Activated T-helper 2 cell treated with anti-CD3 and anti-CD28 coated beads, Interferon-gamma antibody, Interleukin-2, Interleukin-4, amounts not matched to agents 10 μg/mL and 5 μg/mL and 100 μg/mL, durations not matched to agents 14 hours and 24 hours and 36 hours (primary cell): ENCODE measurements at regions not wholly inside any gene's neighbourhood (a gene's known extent, or its start where the extent isn't known, plus 50 kb on each side); places are given as distances from the start of the nearest gene placed in this dataset.

Experiments
- DNase-seq: peaks from one replicate; pipeline ENCODE4 v3.0.0; 2021; ENCODE audit warnings: low spot score
- H3K27ac Mint-ChIP-seq: one replicate; pipeline ENCODE4 v1.8.0; 2021; ENCODE audit warnings: mixed read lengths
- H3K27me3 Mint-ChIP-seq: one replicate; pipeline ENCODE4 v1.8.0; 2021; ENCODE audit warnings: low read depth, mixed read lengths
- H3K36me3 Mint-ChIP-seq: one replicate; pipeline ENCODE4 v1.8.0; 2021; ENCODE audit warnings: low read depth, mixed read lengths
- H3K4me1 Mint-ChIP-seq: one replicate; pipeline ENCODE4 v1.8.0; 2021; ENCODE audit warnings: low read depth, mixed read lengths
- H3K4me3 Mint-ChIP-seq: one replicate; pipeline ENCODE4 v1.8.0; 2021; ENCODE audit warnings: low read depth, mild to moderate bottlenecking, moderate library complexity, mixed read lengths
- H3K9me3 Mint-ChIP-seq: one replicate; pipeline ENCODE4 v1.8.0; 2021; ENCODE audit warnings: mixed read lengths
- intact Hi-C: fragments of 100-400 bp; cut with micrococcal nuclease; formaldehyde crosslinking; loops from one replicate; pipeline ENCODE4 v1.15.1; 2023

- no peak overlapping the region for H3K27ac Mint-ChIP-seq
- intact Hi-C loops, result no loop called here
- no peaks in the 10 kb centered on the region for H3K27me3 Mint-ChIP-seq
- H3K4me1 Mint-ChIP-seq, result no peaks in the 10 kb centered on the region
- no peak for DNase-seq
- no peak overlapping the region for H3K4me3 Mint-ChIP-seq
- H3K9me3 Mint-ChIP-seq, result no peaks in the 10 kb centered on the region
- no peaks in the 10 kb centered on the region for H3K36me3 Mint-ChIP-seq
Observed at GRCh38 chr12:81888961-81889360, 129.8 kb upstream of the PPFIA2 start.

GRCh38 chr12:81888106-81888740, 129.1 kb upstream of the PPFIA2 start:
- no peak overlapping the region for H3K27ac Mint-ChIP-seq

GRCh38 chr12:81874586-81874985, 115.4 kb upstream of the PPFIA2 start:
- H3K27ac Mint-ChIP-seq, result no peak overlapping the region
- H3K4me3 Mint-ChIP-seq, result no peak overlapping the region
- H3K27me3 Mint-ChIP-seq, result no peaks in the 10 kb centered on the region
- H3K4me1 Mint-ChIP-seq, result no peaks in the 10 kb centered on the region
- H3K9me3 Mint-ChIP-seq, result no peaks in the 10 kb centered on the region
- DNase-seq, result no peak
- intact Hi-C loops, result no loop called here
- H3K36me3 Mint-ChIP-seq, result no peaks in the 10 kb centered on the region

More at GRCh38 chr12:81888106-81888740, 129.1 kb upstream of the PPFIA2 start:
- intact Hi-C loops, result no loop called here
- no peaks in the 10 kb centered on the region for H3K4me1 Mint-ChIP-seq
- DNase-seq, result no peak
- no peaks in the 10 kb centered on the region for H3K36me3 Mint-ChIP-seq
- no peaks in the 10 kb centered on the region for H3K9me3 Mint-ChIP-seq
- H3K4me3 Mint-ChIP-seq, result no peak overlapping the region
- no peaks in the 10 kb centered on the region for H3K27me3 Mint-ChIP-seq

DNA sequence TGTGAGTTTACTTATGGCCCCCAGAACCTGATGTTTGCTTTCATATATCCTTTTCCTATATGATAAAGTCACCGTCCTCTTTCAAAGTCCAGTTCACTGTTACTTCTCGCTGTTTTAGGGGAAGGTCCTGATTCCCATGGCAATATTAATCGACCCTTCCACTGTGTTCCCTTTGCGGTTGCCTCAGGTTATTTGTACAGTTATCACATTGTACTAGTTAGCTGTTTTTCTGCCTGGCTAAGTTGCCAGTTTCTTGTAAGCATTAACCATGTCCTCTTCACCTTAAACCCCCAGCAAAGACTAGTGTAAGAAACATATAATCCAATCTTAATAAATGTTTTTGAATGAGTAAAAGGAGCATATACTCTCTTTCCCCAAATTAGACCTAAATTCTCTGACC, 115.0 kb upstream of the PPFIA2 start:
- Mint-ChIP-seq H3K9me3 (no peaks in the 10 kb centered on the region), H3K27ac (no peak overlapping the region), H3K27me3 (no peaks in the 10 kb centered on the region), H3K36me3 (no peaks in the 10 kb centered on the region), H3K4me3 (no peak overlapping the region), H3K4me1 (no peaks in the 10 kb centered on the region)
- intact Hi-C loops, result no loop called here
- no peak for DNase-seq

DNA sequence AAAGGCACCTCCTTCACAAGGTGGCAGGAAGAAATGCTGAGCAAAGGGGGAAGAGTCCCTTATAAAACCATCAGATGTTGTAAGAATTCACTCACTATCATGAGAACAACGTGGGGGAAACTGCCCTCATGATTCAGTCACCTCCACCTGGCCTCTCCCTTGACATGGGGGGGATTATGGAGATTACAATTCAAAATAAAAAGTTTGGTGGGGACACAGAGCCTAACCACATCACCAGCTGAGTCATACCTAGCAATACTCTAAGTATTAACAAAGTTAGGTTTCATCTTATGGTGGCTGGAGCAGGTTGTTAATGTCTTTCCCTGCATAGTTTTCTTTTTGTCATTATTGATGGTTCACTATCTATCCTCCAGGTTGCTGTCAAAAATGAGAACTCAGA, 113.2 kb upstream of the PPFIA2 start:
- H3K36me3 Mint-ChIP-seq, result no peaks in the 10 kb centered on the region
- no peaks in the 10 kb centered on the region for H3K27me3 Mint-ChIP-seq
- no peaks in the 10 kb centered on the region for H3K9me3 Mint-ChIP-seq
- H3K4me3 Mint-ChIP-seq, result no peak overlapping the region
- H3K4me1 Mint-ChIP-seq, result no peaks in the 10 kb centered on the region
- intact Hi-C loops, result no loop called here
- H3K27ac Mint-ChIP-seq, result no peak overlapping the region
- no peak for DNase-seq

GRCh38 chr12:81866081-81866480, 106.9 kb upstream of the PPFIA2 start:
- Mint-ChIP-seq H3K9me3 (no peaks in the 10 kb centered on the region), H3K4me3 (no peak overlapping the region), H3K27ac (no peak overlapping the region), H3K4me1 (no peaks in the 10 kb centered on the region), H3K36me3 (no peaks in the 10 kb centered on the region), H3K27me3 (no peaks in the 10 kb centered on the region)
- intact Hi-C loops, result no loop called here
- no peak for DNase-seq

DNA sequence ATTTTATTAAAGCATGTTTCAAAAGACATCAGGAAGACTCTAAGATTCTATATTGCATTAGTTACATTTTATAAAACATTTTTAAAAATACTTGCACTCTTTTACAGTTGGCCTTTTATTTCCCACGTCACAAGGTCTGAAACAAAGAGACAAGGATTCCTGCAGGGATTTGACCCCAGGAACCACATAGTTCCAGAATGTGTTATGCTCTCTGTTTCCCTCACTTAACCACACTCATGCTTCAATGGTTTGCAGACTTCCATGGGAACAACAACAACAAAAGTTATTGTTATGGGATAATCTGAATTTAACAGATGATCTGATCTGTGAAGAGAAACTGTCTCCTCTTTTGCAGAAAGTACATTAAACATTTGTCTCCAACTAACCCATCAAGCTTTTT, 104.3 kb upstream of the PPFIA2 start:
- DNase-seq, result no peak
- no peaks in the 10 kb centered on the region for H3K4me1 Mint-ChIP-seq

GRCh38 chr12:81859521-81859920, 100.4 kb upstream of the PPFIA2 start:
- no peaks in the 10 kb centered on the region for H3K36me3 Mint-ChIP-seq
- H3K27me3 Mint-ChIP-seq, result no peaks in the 10 kb centered on the region
- intact Hi-C loops, result no loop called here
- H3K4me3 Mint-ChIP-seq, result no peak overlapping the region
- DNase-seq, result no peak
- no peak overlapping the region for H3K27ac Mint-ChIP-seq
- H3K4me1 Mint-ChIP-seq, result no peaks in the 10 kb centered on the region
- H3K9me3 Mint-ChIP-seq, result no peaks in the 10 kb centered on the region

More for the DNA sequence above, 104.3 kb upstream of the PPFIA2 start:
- Mint-ChIP-seq H3K27ac (no peak overlapping the region), H3K4me3 (no peak overlapping the region), H3K27me3 (no peaks in the 10 kb centered on the region), H3K36me3 (no peaks in the 10 kb centered on the region), H3K9me3 (no peaks in the 10 kb centered on the region)
- intact Hi-C loops, result no loop called here

DNA sequence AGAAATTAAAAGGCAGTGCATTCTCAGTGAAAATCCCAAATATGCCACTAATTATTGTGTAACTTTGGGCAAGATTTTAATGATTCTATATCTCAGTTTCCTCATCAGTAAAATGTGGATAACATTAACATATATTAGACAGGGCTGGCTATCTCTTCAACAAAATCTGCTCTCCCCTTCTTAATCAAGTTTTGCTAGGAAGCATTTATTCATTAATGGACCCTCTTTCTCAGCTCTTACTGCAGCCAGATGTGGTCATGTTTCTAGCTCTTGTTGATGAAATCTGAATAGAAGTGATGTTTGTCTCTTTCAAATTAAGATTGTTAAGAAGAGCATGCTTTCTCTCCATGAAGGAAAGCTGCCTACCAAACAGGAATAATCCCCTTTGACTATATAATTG, 84.4 kb upstream of the PPFIA2 start:
- Mint-ChIP-seq H3K4me3 (no peak overlapping the region), H3K36me3 (no peaks in the 10 kb centered on the region), H3K27me3 (peaks cover 1% of the 10 kb centered on the region), H3K9me3 (no peaks in the 10 kb centered on the region), H3K27ac (no peak overlapping the region), H3K4me1 (no peaks in the 10 kb centered on the region)
- DNase-seq, result no peak
- intact Hi-C loops, result no loop called here

DNA sequence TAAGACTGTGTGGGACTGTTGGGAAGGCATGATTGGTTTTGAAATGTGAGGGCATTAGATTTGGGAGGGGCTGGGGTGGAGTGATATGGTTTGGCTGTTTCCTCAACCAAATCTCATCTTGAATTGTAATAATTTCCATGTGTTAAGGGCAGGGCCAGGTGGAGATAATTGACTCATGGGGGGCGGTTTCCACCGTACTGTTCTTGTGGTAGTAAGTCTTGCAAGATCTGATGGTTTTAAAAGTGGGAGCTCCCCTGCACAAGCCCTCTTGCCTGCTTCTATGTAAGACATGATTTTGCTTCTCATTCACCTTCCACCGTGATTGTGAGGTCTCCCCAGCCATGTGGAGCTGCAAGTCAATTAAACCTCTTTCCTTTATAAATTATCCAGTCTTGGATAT, 76.6 kb upstream of the PPFIA2 start:
- H3K27me3 Mint-ChIP-seq, result peaks cover 1% of the 10 kb centered on the region
- H3K36me3 Mint-ChIP-seq, result no peaks in the 10 kb centered on the region
- intact Hi-C loops, result no loop called here
- H3K4me3 Mint-ChIP-seq, result no peak overlapping the region
- no peaks in the 10 kb centered on the region for H3K9me3 Mint-ChIP-seq
- no peaks in the 10 kb centered on the region for H3K4me1 Mint-ChIP-seq
- DNase-seq, result no peak
- H3K27ac Mint-ChIP-seq, result no peak overlapping the region

GRCh38 chr12:81819991-81820633, 61.0 kb upstream of the PPFIA2 start:
- no peak for DNase-seq
- no peak overlapping the region for H3K4me3 Mint-ChIP-seq
- H3K9me3 Mint-ChIP-seq, result no peaks in the 10 kb centered on the region
- H3K4me1 Mint-ChIP-seq, result peaks cover 5% of the 10 kb centered on the region
- no peaks in the 10 kb centered on the region for H3K27me3 Mint-ChIP-seq
- intact Hi-C loops, result no loop called here
- H3K36me3 Mint-ChIP-seq, result no peaks in the 10 kb centered on the region
- H3K27ac Mint-ChIP-seq, result no peak overlapping the region

- DNase-seq, result no peak
- H3K36me3 Mint-ChIP-seq, result no peaks in the 10 kb centered on the region
- H3K4me1 Mint-ChIP-seq, result peaks cover 5% of the 10 kb centered on the region
- no peak overlapping the region for H3K27ac Mint-ChIP-seq
- H3K9me3 Mint-ChIP-seq, result peaks cover 8% of the 10 kb centered on the region
- H3K27me3 Mint-ChIP-seq, result peaks cover 6% of the 10 kb centered on the region
- H3K4me3 Mint-ChIP-seq, result no peak overlapping the region
- intact Hi-C loops, result no loop called here
Observed at GRCh38 chr12:81815611-81816010, 56.5 kb upstream of the PPFIA2 start.

DNA sequence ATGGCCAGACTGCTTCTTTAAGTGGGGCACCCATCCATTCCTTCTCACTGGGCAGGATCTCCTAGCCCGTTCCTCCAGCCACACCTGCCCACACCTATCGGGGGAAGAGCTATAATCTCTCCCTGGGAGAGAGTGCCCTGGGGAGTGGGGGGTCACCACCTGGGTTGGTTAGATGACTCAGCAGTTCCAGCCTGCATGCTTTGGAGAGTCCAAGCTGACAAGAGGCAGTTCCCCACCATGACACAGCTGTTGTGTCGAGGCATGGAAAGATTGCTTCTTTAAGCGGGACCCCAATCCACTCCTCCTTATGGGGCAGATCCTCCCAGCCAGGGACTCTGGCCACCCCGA, 52.6 kb upstream of the PPFIA2 start:
- intact Hi-C loops, result no loop called here
- peaks cover 12% of the 10 kb centered on the region for H3K4me1 Mint-ChIP-seq
- H3K9me3 Mint-ChIP-seq, result peaks cover 8% of the 10 kb centered on the region
- no peak for DNase-seq
- no peaks in the 10 kb centered on the region for H3K36me3 Mint-ChIP-seq
- H3K27me3 Mint-ChIP-seq, result peaks cover 8% of the 10 kb centered on the region
- H3K27ac Mint-ChIP-seq, result no peak overlapping the region
- no peak overlapping the region for H3K4me3 Mint-ChIP-seq
